ENCODE measurements at regions not wholly inside any gene's neighbourhood (a gene's known extent, or its start where the extent isn't known, plus 50 kb on each side); places are given as distances from the start of the nearest gene placed in this dataset.

DNA sequence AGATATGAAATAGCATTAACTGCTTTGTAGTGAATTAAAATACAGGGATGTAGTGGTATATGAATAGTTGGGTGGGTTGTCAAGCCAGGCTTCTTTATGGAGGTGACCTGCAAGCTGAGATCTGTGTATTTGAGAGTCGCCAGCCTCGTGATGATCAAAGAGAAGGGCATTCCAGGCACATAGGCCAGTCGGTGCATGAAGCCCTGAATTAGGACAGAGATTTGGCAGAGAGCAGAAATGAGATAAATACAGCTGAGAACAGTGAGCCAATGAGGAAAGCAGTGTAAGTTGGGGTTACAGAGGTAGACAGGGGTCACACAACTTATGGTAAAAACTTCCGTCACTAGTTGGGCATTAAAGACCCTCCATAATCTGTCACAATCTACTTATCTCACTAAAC is 641.9 kb downstream of the OTOL1 start:
- DNase-seq, result no peak

- no peak for DNase-seq
Measured at GRCh38 chr3:162139841-162140240, 643.2 kb downstream of the OTOL1 start.

- DNase-seq, result no peak
Measured at GRCh38 chr3:162141272-162141791, 644.7 kb downstream of the OTOL1 start.

- DNase-seq, result no peak
Measured at GRCh38 chr3:162142511-162142910, 645.9 kb downstream of the OTOL1 start.

- no peak for DNase-seq
Measured at GRCh38 chr3:162143180-162143579, 646.6 kb downstream of the OTOL1 start.

- DNase-seq, result no peak
Measured at GRCh38 chr3:162147996-162148395, 651.4 kb downstream of the OTOL1 start.

DNA sequence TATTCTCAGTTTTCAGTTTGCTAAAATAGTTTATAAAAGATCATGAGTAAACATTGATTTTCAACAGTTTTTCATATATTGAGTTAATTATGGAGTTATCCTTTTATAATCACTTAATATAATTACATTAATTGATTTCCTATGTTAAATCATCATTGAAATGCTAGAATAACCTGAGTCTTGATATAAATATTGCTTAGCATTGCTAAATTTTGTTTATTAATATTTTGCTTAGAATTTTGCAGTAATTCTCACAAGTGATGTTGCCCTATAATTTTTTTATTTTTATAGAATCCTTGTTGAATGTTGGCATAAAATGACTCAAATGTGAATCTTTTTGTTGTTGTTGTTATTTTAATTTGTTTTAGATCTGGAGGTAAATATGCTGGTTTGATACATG is 654.2 kb downstream of the OTOL1 start:
- DNase-seq, result no peak

- no peak for DNase-seq
Measured at GRCh38 chr3:162152636-162153035, 656.0 kb downstream of the OTOL1 start.

DNA sequence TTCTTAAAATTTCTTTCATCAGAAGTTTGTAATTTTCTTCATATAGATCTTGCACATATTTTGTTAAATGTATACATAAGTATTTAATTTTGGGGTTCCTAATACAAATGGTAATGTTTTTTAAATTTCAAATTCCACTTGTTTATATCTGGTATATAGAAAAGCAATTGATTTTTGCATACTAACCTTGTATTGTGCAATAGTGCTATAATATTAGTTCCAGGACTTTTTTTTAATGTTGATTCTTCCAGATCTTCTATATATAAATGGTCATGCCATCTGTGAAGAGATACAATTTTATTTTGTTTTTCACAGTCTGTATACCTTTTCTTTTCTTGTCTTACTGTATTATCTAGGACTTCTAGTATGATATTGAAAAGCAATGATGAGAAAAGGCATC is 665.0 kb downstream of the OTOL1 start:
- DNase-seq, result no peak

GRCh38 chr3:162165346-162165745 is 668.7 kb downstream of the OTOL1 start:
- no peak for DNase-seq

GRCh38 chr3:162166543-162166942 is 669.9 kb downstream of the OTOL1 start:
- DNase-seq, result no peak

DNA sequence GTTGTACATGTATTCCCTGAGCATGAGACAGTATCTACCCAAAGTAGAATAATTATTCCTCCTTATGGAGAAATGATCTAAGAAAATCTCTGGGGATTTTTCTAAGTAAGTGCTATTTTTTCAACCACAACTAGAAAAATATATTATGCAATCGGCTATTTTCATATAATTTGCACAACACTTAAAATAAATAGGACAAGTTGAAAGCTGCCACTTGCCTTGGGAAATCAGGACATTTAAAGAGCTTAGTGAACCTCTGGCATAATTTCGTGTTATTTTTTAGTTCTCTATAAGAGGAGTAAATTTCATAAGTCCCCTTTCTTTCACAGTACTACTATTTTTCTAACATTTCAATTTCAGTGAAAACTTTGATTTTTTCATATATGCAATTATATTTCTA is 672.1 kb downstream of the OTOL1 start:
- DNase-seq, result no peak

DNA sequence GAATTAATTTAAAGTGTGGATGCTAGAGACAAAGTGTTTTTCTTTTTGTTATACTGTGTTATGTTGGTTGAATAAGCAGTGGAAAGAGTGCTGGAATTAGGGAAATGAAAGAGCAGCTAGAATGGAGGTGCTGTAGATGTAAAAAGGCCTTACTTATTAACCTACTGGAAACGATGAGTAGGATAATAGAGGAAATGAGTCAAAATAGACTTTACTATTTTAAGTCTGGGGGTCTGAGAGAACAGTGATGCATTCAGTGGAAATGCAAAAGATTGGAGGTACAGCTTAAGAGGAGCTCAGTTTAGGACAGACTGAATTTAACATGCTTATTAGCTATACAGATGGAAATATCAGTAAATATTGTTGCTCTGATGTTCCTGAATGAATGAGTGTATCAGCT is 674.0 kb downstream of the OTOL1 start:
- DNase-seq, result no peak

DNA sequence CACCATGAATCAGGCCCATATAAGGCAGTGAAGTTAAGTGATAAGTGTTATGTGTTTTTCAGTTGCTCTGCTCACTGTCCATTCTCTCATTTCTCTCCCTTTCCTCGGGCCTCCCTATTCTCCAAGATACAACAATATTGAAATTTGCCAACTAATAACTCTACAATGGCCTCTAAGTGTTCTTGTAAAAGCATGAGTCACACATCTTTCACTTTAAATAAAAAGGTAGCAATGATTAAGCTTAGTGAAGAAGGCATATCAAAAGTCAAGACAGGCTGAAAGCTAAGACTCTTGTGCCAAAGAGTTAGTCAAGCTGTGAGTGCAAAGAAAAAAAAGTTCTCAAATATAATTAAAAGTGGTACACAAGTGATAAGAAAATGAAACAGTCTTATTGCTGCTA is 675.4 kb downstream of the OTOL1 start:
- DNase-seq, result no peak

- DNase-seq, result no peak
Measured at GRCh38 chr3:162175145-162175544, 678.5 kb downstream of the OTOL1 start.

DNA sequence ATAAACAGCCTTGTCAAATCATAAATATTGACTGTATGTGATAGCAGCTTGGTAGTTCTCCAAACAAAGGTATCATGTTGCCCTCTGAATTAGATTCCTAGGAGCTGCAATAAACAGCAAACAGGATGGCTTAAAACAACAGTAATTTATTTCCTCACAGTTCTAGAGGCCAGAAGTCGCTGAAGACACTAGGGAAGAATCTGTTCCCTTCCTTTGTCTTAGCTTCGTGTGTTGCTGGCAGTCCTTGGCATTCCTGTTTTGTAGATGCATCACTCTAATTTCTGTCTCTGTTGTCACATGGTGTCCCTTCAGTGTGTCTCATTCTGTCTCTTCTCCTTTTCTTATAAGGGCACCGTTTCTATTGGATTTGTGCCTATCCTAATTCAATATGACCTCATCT is 679.3 kb downstream of the OTOL1 start:
- DNase-seq, result no peak

DNA sequence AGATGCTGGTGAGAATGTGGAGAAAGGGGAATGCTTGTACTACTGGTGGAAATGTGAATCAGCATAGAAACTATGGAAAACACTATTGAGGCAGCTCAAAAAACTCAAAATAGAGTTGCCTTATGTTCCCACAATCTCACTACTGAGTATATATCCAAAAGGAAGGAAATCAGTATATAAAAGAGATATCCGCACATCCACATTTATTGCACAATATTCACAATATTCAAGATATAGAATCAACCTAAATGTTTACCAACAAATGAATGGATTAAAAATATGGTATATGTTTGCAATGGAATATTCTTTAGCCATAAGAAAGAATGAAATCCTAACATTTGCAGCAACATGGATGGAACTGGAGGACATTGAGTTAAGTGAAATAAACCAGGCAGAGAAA is 686.8 kb downstream of the OTOL1 start:
- DNase-seq, result no peak

DNA sequence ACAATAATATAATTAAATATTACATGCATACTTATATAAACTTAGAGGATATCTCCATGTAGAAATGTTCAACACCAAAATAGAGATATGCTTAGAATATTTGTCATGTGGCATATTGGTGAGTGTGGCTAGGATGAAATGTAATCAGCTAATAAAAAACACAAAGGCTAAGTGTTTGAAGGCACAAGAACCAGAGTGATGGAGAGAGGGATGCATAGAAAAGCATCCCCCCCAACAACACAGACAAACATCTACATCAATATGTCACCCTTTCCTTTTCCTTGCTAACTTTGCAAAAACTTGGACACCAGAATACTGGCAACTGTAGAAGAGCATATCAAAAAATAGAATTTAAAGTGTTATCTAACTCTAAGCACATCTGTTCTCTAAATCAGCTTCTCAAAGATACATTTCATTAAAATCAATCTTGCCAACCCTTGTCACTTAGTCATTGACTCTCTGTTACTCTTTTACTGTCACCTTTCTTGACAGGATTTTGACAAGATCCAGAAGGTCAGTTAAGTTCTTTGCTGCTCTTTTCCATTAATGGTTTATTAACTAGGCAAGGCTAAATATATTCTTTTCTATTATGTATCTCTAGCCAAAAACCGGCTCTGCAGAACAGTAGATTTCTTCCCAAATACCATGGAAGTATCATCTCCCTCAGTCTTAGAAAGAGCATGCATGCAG is 695.9 kb downstream of the OTOL1 start:
- no peak for DNase-seq

DNA sequence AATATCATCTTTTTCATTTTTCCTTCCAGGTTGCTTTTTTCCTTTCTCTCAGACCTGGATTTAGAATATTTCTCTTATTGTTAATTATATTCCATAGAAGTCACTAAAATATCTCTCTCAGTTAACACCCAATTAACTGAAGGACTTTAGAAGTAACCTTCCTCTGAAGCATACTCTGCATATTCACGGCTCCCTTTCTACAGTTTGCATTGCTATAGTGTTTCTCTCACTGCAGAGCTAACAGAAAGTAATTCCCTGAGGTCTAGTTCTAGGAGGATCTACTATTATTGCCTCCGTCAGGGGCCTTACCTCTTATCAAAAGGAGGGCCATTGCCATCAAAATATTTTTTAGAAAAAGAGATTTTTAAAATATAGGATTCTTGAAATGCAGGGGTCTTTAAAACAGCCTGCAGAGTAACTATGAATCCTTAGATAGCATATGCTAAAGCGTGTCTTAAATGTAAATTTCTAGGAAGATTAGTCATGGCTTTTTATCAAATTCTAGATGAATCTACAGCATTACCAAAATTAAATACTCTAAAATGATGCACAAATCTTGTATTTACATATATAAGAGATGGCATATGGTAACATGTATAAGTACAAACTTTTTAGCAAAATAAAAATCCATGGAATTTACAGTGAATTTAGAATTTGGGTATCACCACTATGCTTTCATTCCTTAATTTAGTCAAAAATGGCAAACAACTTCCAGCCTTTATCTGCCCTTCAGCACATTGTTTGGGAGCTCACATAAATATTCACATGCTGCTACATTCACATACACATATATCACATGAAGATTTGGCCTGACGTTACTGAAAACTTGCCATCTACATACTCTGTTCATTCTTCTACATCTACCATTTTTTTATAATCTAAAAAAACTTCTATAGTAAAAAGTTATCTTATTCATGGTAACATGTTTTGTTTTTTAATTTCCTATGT is 696.8 kb downstream of the OTOL1 start:
- no peak for DNase-seq

- no peak for DNase-seq
Measured at GRCh38 chr3:162195147-162195546, 698.5 kb downstream of the OTOL1 start.

DNA sequence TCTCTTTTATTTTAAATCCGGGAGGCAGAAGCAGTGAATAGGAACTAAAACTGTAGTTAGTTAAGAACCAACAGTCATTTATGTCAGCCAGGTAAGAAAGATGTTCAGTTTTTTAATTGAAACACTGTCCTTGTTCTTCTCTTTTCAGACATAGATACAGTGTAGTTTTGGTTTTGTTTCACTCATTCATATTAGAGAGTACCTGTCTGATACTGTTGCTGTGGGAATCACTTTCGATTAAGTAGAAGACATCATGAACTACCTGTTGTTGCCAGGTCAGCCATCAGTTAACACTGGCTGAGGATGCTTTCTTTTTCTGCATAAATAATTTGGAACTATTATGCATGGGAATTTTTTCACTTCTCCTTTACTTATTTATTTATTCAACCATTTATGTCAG is 700.4 kb downstream of the OTOL1 start:
- no peak for DNase-seq

GRCh38 chr3:162200836-162201235 is 704.2 kb downstream of the OTOL1 start:
- DNase-seq, result no peak

- no peak for DNase-seq
Measured at GRCh38 chr3:162206648-162207047, 710.0 kb downstream of the OTOL1 start.

DNA sequence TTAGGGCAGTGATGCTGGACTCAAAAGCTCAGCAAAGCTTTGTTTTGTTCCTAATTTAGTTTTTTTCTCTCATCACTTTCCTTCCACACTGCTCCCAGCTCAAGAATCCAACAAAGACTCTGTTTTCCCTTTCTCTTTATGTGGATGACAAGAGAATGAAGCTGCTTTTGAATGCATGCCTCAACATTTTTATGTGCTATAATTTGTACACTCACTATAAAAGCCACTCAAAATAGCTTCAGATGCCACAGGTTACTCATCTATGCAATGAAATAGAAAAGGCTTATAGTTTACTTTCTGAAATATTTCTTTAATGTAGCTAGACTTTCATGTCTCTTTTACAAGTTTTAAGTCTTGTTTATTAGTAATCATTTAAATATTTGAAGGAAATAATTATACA is 714.9 kb downstream of the OTOL1 start:
- no peak for DNase-seq
